Endothelial cell of umbilical vein (primary cell): ENCODE measurements at regions not wholly inside any gene's neighbourhood (a gene's known extent, or its start where the extent isn't known, plus 50 kb on each side); places are given as distances from the start of the nearest gene placed in this dataset.

ENCODE experiments used
- BruUV-seq: library from RNA; stranded (reverse); fragments of 400-500 nt; replicated peaks from 2 replicates; lab custom pipeline; 2021; lab: Mats Ljungman, UMichigan
- CTCF ChIA-PET: fragments of 300-600, 350-600 bp; sonication (Branson Sonifier 250); formaldehyde crosslinking; loops from one replicate; lab custom pipeline; 2021; ENCODE audit warnings: antibody characterized with exemption, inconsistent platforms; lab: Charles Lee
- POLR2A ChIA-PET: fragments of 300-600, 350-600 bp; sonication (Branson Sonifier 250); formaldehyde crosslinking; loops from one replicate; lab custom pipeline; 2021; ENCODE audit warnings: antibody characterized with exemption, inconsistent platforms; lab: Charles Lee
- DNase-seq: peaks from one replicate; pipeline ENCODE4 v3.0.0-alpha.2; 2011; ENCODE audit warnings: low read depth, low spot score
- FAIRE-seq: peaks from 2 replicates; lab custom pipeline; 2011; peaks lifted over from hg19 to GRCh38; lab: Jason Lieb, UNC
- H2AFZ ChIP-seq: 2 replicates; pipeline ENCODE4 v1.6.0; 2012; ENCODE audit warnings: low read depth, low read length, control low read depth, inconsistent platforms
- H3K27ac ChIP-seq: 2 replicates; pipeline ENCODE4 v1.5.1; 2011; ENCODE audit warnings: low read depth, mild to moderate bottlenecking, control low read depth, low read length, moderate library complexity; ENCODE audit not compliant: insufficient read depth
- H3K27me3 ChIP-seq, 2 experiments: 2 replicates each; pipeline versions ENCODE4 v1.6.0 to v1.6.1; 2011; ENCODE audit warnings: low read length in 2 of 2, mixed read lengths in 1 of 2; ENCODE audit not compliant: control insufficient read depth in 2 of 2, insufficient read depth in 2 of 2
- H3K36me3 ChIP-seq, 2 experiments: 2 replicates in 1 of 2; 3 replicates in 1 of 2; pipeline ENCODE4 v1.5.1; 2011; ENCODE audit warnings: low read length in 2 of 2, mild to moderate bottlenecking in 1 of 2, moderate library complexity in 1 of 2; ENCODE audit not compliant: control insufficient read depth in 2 of 2, insufficient read depth in 2 of 2; ENCODE audit errors: extremely low read depth in 1 of 2
- H3K4me1 ChIP-seq: 3 replicates; pipeline ENCODE4 v1.5.1; 2011; ENCODE audit warnings: mild to moderate bottlenecking, low read length; ENCODE audit not compliant: control insufficient read depth, insufficient read depth; ENCODE audit errors: extremely low read depth
- H3K4me2 ChIP-seq: 2 replicates; pipeline ENCODE4 v1.6.1; 2011; ENCODE audit warnings: low read length, control low read depth, mixed read lengths; ENCODE audit not compliant: insufficient read depth
- H3K4me3 ChIP-seq, 3 experiments: fragments of 200-600 bp in 1 of 3; sonication (generic), shearing (Covaris generic) in 1 of 3; replicated peaks in 1 of 3; 2 replicates each; pipeline ENCODE4 v1.5.1; 2011 to 2016; ENCODE audit warnings: control low read depth in 3 of 3, low read length in 3 of 3, mild to moderate bottlenecking in 2 of 3, inconsistent platforms in 1 of 3, low read depth in 1 of 3, moderate library complexity in 1 of 3; ENCODE audit not compliant: insufficient read depth in 1 of 3
- H3K79me2 ChIP-seq: 2 replicates; pipeline ENCODE4 v1.6.0; 2012; ENCODE audit warnings: low read length, inconsistent platforms; ENCODE audit not compliant: control insufficient read depth, insufficient read depth
- H3K9ac ChIP-seq: replicated peaks from 2 replicates; pipeline ENCODE3; 2011; ENCODE audit warnings: low read length, control low read depth; ENCODE audit not compliant: insufficient read depth; ENCODE audit errors: extremely low read depth
- H3K9me1 ChIP-seq: replicated peaks from 3 replicates; pipeline ENCODE4 v1.6.0; 2011; ENCODE audit warnings: mild to moderate bottlenecking, low read length; ENCODE audit not compliant: control insufficient read depth, insufficient read depth; ENCODE audit errors: extremely low read depth
- H3K9me3 ChIP-seq: replicated peaks from 2 replicates; pipeline ENCODE4 v1.5.1; 2012; ENCODE audit warnings: low read length, inconsistent platforms; ENCODE audit not compliant: control insufficient read depth, insufficient read depth
- H4K20me1 ChIP-seq: replicated peaks from 2 replicates; pipeline ENCODE3; 2011; ENCODE audit warnings: mild to moderate bottlenecking, low read length; ENCODE audit not compliant: control insufficient read depth, insufficient read depth; ENCODE audit errors: extremely low read depth
- EZH2 ChIP-seq: IDR thresholded peaks from 2 replicates; pipeline ENCODE4 v1.6.1; 2012; ENCODE audit warnings: borderline replicate concordance, low read depth, mild to moderate bottlenecking, moderate library complexity, low read length, inconsistent platforms; ENCODE audit not compliant: severe bottlenecking
- FOS ChIP-seq: IDR thresholded peaks from 2 replicates; pipeline ENCODE4 v1.6.1; 2011; ENCODE audit warnings: mild to moderate bottlenecking, low read length, moderate library complexity, borderline replicate concordance; ENCODE audit not compliant: insufficient read depth
- GATA2 ChIP-seq: IDR thresholded peaks from 2 replicates; pipeline ENCODE4 v1.7.0; 2011; ENCODE audit warnings: low read depth, mild to moderate bottlenecking, moderate library complexity, mixed read lengths, low read length; ENCODE audit not compliant: insufficient read length, insufficient read depth
- JUN ChIP-seq: IDR thresholded peaks from 2 replicates; pipeline ENCODE4 v1.6.1; 2011; ENCODE audit warnings: borderline replicate concordance, low read depth; ENCODE audit not compliant: insufficient read length, insufficient read depth
- MYC ChIP-seq: IDR thresholded peaks from one replicate; pipeline ENCODE4 v1.6.1; 2011; ENCODE audit warnings: mild to moderate bottlenecking, low read depth, low read length
- POLR2A ChIP-seq: IDR thresholded peaks from 2 replicates; pipeline ENCODE4 v1.6.1; 2012; ENCODE audit warnings: low read depth, mild to moderate bottlenecking, control low read depth, low read length
- POLR2AphosphoS5 ChIP-seq: IDR thresholded peaks from 2 replicates; pipeline ENCODE4 v1.6.1; 2012; ENCODE audit warnings: low read depth, mild to moderate bottlenecking, control low read depth, low read length, moderate library complexity; ENCODE audit not compliant: insufficient read depth
- dilution Hi-C: fragments of 300-500 bp; cut with MboI; formaldehyde crosslinking; loops from one replicate; pipeline ENCODE4 v1.15.0; 2019; ENCODE audit warnings: low sequenced_read_pairs; ENCODE audit not compliant: extremely low pct_ligation_motif_present
- intact Hi-C: fragments of 100-400 bp; cut with micrococcal nuclease; formaldehyde crosslinking; loops from one replicate; pipeline ENCODE4 v1.10.0; 2022
- TF ChIP-seq, protein P1 (sequence below), 2 donors: IDR thresholded peaks; 1 replicate in 1 of 2; 2 replicates in 1 of 2; pipeline ENCODE4 v1.5.1; 2011; ENCODE audit warnings: low read length in 2 of 2, mild to moderate bottlenecking in 2 of 2, moderate library complexity in 2 of 2, control low read depth in 1 of 2, inconsistent platforms in 1 of 2, low read depth in 1 of 2; ENCODE audit not compliant: insufficient read depth in 1 of 2; ENCODE audit errors: extremely low read depth in 1 of 2
- TF ChIP-seq, protein P2 (sequence below): IDR thresholded peaks from 2 replicates; pipeline ENCODE4 v1.6.1; 2011; ENCODE audit not compliant: insufficient read depth, insufficient read length

DNA sequence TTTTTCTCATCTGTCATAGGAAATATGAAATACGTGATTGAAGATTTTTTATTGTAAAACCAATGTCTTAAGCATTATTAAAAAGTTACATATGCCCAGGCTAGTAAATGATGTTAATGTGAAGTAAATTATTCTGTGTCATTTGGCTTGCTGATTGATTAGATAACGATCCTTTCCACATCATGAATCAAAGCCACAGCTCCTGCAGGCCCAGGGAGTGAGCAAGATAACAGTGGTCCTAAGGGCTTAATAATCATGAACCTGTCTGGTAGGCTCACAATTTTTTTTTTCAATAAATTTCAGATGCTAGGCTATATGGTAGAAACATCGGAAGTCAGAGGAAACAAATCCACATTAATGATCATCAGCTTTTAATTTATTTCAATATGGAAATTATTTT lies 269.0 kb upstream of the SLC10A2 start:
- ChIA-PET CTCF (no interaction called here), POLR2A (no interaction called here)
- H4K20me1 ChIP-seq: no peaks in the 10 kb centered on the region
- H3K9ac ChIP-seq: no peak overlapping the region
- H3K27ac ChIP-seq: no peak overlapping the region
- no TSS peak for BruUV-seq
- no peak overlapping the region for H2AFZ ChIP-seq
- no peaks in the 10 kb centered on the region for H3K4me1 ChIP-seq
- intact Hi-C loops (no loop called here), dilution Hi-C loops (no loop called here)
- H3K4me2 ChIP-seq: no peak overlapping the region
- no peak for FAIRE-seq
- no peaks in the 10 kb centered on the region for H3K79me2 ChIP-seq
- no peaks in the 10 kb centered on the region for H3K9me1 ChIP-seq
- no peaks in the 10 kb centered on the region for H3K9me3 ChIP-seq
- DNase-seq: no peak
- H3K27me3 ChIP-seq: no peaks in the 10 kb centered on the region
- TF ChIP-seq GATA2 (no peak), EZH2 (no peak), POLR2A (no peak)
- no peak overlapping the region for H3K4me3 ChIP-seq
- no peaks in the 10 kb centered on the region for H3K36me3 ChIP-seq

DNA sequence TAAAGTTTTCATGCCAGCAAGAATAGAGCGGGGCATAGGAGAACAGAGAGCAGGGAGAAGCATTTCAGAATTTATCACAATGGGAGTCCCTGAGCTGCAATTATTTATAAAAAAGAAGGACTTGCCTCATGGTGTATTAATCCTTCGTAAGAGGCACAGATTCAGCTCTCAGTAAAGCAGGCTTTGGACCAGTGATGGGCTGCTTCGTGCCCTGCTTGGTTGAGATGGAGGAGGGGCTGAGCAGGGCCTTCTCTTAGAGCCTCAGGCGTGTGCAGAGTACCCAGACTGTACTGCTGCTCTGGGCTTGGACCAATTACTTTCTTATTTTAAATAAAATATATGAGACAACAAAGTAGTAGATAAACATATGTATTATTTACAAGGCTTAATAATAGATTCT lies 265.7 kb upstream of the SLC10A2 start:
- Histone ChIP-seq H3K27ac (no peak overlapping the region), H2AFZ (no peak overlapping the region), H3K79me2 (no peaks in the 10 kb centered on the region), H3K36me3 (no peaks in the 10 kb centered on the region), H3K4me3 (no peak overlapping the region), H3K4me1 (no peaks in the 10 kb centered on the region), H3K9me3 (no peaks in the 10 kb centered on the region), H3K4me2 (no peak overlapping the region), H4K20me1 (no peaks in the 10 kb centered on the region), H3K9me1 (no peaks in the 10 kb centered on the region), H3K9ac (no peak overlapping the region), H3K27me3 (no peaks in the 10 kb centered on the region)
- intact Hi-C loops: no loop called here
- POLR2A ChIA-PET: no interaction called here
- dilution Hi-C loops: no loop called here
- FAIRE-seq (no peak), DNase-seq (no peak)
- no TSS peak for BruUV-seq
- CTCF ChIA-PET: no interaction called here
- no peak for TF ChIP-seq POLR2A
- TF ChIP-seq POLR2AphosphoS5: no peak
- TF ChIP-seq, protein P1, sequence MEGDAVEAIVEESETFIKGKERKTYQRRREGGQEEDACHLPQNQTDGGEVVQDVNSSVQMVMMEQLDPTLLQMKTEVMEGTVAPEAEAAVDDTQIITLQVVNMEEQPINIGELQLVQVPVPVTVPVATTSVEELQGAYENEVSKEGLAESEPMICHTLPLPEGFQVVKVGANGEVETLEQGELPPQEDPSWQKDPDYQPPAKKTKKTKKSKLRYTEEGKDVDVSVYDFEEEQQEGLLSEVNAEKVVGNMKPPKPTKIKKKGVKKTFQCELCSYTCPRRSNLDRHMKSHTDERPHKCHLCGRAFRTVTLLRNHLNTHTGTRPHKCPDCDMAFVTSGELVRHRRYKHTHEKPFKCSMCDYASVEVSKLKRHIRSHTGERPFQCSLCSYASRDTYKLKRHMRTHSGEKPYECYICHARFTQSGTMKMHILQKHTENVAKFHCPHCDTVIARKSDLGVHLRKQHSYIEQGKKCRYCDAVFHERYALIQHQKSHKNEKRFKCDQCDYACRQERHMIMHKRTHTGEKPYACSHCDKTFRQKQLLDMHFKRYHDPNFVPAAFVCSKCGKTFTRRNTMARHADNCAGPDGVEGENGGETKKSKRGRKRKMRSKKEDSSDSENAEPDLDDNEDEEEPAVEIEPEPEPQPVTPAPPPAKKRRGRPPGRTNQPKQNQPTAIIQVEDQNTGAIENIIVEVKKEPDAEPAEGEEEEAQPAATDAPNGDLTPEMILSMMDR (IDR thresholded peaks at IDR 0.05; ENCODE audit: extremely low read depth in 1 of 2, insufficient read depth in 1 of 2, low read depth in 1 of 2, low read length in 2 of 2): no peak
- TF ChIP-seq JUN: no peak
- TF ChIP-seq GATA2: no peak
- TF ChIP-seq FOS: no peak
- TF ChIP-seq, protein P2, sequence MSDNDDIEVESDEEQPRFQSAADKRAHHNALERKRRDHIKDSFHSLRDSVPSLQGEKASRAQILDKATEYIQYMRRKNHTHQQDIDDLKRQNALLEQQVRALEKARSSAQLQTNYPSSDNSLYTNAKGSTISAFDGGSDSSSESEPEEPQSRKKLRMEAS: no peak
- TF ChIP-seq MYC: no peak
- TF ChIP-seq EZH2: no peak
